HG03139 (cell line): ENCODE measurements at regions not wholly inside any gene's neighbourhood (a gene's known extent, or its start where the extent isn't known, plus 50 kb on each side); places are given as distances from the start of the nearest gene placed in this dataset.

Experiments used
- ATAC-seq: cut with Tn5 transposase; IDR thresholded peaks from one replicate; pipeline ENCODE4 v1.9.1; 2021; ENCODE audit not compliant: unreplicated experiment

GRCh38 chr2:144893464-144893863, 373.5 kb upstream of the ZEB2 start:
- no peak for ATAC-seq

GRCh38 chr2:144890828-144891227, 370.9 kb upstream of the ZEB2 start:
- ATAC-seq, result no peak

DNA sequence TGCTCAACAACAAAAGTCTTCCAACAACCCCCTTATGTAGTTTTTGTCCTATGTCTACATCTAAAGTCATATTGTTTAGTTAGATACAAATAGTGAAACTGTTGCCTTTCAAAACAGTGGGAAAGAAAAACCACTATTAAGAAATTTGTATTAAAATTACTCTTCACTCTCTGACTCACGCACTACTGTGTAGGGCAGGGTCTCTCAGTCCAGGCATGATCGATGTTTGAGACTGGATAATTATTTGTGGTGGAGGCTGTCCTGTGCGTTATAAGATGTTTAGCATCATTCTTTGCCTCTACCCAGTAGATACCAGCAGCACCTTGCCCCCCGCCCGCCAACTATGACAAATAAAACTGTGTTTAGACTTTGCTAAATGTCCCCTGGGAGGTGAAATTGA, 369.4 kb upstream of the ZEB2 start:
- ATAC-seq, result no peak

DNA sequence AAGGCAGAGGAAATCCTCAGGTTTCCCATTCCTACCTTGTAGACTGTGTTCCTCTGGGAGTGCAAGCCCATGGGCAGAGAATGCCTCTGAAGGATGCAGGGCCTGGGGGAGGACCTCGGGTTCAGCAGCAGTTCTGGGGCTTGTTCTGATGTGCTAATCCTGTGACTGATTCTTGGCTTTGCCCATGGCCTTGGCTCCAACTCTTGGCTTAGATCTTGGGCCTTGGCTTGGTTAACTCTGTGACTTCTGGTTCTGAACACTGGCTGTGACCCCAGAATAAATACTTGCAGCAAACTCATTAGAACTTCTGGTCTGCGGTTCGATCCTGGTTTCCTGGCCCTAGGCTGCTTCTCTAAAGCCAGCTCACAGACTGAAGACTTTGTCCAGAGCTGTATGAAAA, 366.9 kb upstream of the ZEB2 start:
- no peak for ATAC-seq

GRCh38 chr2:144877893-144878292, 358.0 kb upstream of the ZEB2 start:
- no peak for ATAC-seq

GRCh38 chr2:144876013-144876412, 356.1 kb upstream of the ZEB2 start:
- no peak for ATAC-seq

GRCh38 chr2:144875290-144875969, 355.5 kb upstream of the ZEB2 start:
- ATAC-seq, result no peak

GRCh38 chr2:144865670-144866069, 345.8 kb upstream of the ZEB2 start:
- no peak for ATAC-seq

DNA sequence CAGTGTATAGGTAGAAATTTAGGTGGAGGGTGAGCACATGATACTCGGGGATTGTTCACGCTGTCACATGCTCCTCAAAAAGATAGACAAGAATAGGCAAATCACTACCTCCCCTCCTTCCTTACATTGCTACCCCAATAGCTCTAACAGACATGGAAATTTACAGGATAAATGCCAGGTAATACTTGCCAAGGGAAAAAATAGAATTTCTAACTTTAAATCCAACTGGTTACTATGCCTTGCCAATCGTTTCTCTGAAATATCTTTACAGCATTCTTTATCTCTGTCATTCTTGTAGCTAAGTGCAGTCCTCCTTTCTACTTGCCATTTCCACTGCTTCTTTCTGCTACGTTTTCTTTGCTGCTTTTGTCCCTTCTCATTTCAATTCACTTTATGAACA, 339.8 kb upstream of the ZEB2 start:
- ATAC-seq, result no peak

GRCh38 chr2:144858211-144858610, 338.3 kb upstream of the ZEB2 start:
- no peak for ATAC-seq

- no peak for ATAC-seq
Measured at GRCh38 chr2:144854596-144854995, 334.7 kb upstream of the ZEB2 start.

GRCh38 chr2:144849612-144850011, 329.7 kb upstream of the ZEB2 start:
- ATAC-seq, result no peak

- ATAC-seq, result no peak
Measured at GRCh38 chr2:144848423-144848822, 328.5 kb upstream of the ZEB2 start.

GRCh38 chr2:144847347-144848080, 327.6 kb upstream of the ZEB2 start:
- no peak for ATAC-seq

DNA sequence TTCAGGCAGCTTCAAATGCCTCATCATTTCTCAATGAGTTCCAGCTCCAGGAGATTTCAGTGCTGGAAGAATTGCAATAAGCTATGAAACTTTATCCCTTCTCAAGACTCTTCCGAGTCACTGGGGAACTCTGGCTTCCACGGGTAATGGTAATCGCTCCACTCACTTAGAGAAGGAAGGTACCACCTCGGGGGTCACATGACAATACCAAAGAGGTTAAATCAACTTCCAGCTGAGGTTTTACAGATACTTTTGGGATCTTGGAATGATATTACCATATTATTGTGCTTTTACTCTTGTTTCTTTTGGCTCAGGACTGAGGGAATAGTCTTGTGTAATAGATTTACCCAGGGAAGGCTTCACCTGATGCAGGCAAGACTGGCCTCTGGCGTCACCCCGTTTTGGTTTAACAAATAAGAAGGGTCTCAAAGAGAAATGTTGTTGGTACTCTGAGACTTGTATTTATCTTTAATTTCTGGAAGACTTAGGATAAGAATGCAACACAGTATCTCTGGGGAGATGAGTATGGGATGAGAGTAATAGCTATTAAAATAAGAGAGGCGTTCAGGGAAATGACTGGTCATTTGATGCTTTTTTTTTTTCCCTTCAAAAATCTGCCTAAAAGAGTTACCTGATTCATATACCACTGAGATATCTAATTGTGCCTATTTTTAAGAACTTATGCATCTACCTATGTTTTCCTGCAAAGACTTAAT, 316.9 kb upstream of the ZEB2 start:
- no peak for ATAC-seq

DNA sequence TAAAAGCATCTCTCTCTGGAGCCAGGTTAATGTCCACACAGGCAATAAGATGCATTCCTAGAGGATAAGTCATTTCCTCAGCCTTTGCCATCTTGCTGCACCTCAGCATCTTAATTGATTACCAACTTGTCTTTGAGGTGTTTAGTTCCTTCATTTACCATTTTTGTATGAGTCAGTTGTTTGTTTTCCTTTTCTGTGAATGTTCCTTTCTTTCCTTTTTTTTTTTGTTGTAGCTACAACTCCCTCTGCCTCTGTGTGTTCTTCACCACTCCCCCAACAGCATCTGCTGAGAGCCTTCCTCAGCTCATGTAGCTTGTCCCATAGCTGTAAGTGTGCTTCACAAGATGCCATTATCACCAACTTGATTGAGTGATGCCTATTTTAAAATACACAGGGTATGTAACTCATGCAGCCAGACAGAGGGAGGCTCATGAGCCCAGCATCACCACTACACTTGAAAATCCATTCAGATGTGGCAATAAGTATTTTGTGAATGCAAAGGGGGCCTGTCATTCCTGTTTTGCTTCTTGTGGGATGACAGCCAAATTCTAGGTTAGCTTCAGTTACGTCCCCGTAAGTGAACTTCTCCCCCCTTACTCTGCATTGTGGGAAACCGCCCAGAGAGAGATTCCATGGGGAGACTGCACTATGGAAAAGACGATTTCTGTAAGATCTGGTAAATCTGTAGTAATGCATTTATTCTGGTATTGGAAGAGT, 315.9 kb upstream of the ZEB2 start:
- no peak for ATAC-seq

DNA sequence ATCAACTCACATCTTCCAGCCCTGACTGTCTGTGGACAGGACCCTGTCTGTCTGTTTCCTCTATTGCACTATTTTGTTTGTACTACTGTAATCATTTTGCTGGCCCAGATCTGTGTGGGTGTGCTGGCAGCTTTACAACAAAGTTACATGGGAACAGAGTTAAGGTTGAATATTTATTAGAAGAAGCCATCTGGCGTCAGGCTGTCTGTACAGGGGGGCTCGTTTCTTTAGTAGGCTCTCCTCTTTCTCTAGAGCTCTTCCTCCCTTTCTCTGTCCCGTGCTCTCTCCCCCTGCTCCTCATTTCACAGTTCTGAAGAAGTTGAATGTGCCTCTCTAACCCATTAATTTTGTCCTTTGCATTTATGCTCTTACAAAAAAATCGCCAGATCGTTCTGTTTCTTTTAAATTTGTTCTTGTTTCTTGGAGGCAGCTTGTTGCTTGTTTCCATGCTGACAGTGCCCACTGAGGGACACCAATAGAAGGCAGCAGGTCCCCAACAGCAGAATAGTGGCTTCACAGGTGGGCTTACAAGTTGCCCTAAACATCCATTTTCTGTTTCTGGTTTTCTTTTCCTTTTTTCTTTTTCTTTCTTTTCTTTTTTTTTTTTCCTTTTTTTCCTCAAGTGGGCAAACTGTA, 315.2 kb upstream of the ZEB2 start:
- ATAC-seq, result no peak

DNA sequence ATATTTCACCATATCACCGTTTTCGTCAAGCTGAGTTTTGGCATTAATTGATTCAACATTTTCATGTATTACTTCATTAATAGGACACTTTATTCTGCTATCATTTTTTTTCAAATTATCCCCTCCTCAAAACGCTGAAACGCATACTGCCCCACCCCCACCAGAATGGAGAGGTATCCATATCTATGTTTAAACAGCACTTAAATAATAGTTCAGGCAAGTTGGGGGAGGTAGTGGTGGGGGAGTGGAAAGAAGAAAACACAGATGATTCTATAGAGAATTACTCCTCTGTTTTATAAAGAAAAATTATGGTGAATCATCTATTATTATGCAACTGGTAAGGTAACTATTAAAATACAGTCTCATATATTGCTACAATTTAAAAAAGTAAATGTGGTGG, 314.4 kb upstream of the ZEB2 start:
- ATAC-seq, result no peak

- ATAC-seq, result no peak
Measured at GRCh38 chr2:144833075-144833637, 313.2 kb upstream of the ZEB2 start.

GRCh38 chr2:144832048-144832447, 312.1 kb upstream of the ZEB2 start:
- ATAC-seq, result no peak

- ATAC-seq, result no peak
Measured at GRCh38 chr2:144830543-144830942, 310.6 kb upstream of the ZEB2 start.
